ENCODE measurements at regions not wholly inside any gene's neighbourhood (a gene's known extent, or its start where the extent isn't known, plus 50 kb on each side); places are given as distances from the start of the nearest gene placed in this dataset.

DNA sequence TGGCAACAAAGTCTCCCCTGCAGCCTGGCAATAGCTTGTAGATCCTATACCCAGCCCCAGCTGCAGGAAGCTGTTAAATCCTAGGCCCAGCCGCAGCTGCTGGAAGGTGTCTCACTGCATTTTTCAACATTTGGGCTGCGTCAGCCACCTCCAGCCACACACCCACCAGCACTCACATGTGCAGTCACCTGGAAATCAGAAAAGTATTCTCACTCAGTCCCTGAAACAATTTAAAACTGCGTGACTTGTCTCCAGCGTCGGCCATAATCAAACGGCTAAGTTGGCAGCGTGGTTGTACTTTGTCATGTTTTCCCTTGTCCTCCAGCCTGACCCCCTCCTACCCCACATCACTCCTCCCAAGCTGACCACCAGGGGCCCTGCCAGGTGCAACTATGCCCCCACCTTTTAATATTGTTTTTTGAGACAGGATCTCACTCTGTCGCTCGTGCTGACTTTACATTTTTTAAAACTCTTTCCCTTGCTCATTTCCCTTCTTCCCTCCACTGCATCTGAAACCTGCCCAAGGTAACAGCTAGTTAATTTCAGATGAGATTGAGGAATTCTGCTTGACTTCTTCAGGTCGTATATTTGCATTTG lies 97.2 kb upstream of the FRG1 start:
- TF ChIP-seq POLR2AphosphoS5 (IDR thresholded peaks at IDR 0.05), result no peak
- no peak for TF ChIP-seq CTCF (IDR thresholded peaks at IDR 0.05)
